Astrocyte of the spinal cord (primary cell): ENCODE measurements at regions not wholly inside any gene's neighbourhood (a gene's known extent, or its start where the extent isn't known, plus 50 kb on each side); places are given as distances from the start of the nearest gene placed in this dataset.
A peak's percentile ranks its signal among the peaks of the same experiment; 100 is the strongest.

ENCODE experiments used
- DNase-seq: peaks from one replicate; pipeline ENCODE4 v3.0.0; 2011; ENCODE audit warnings: low read depth, low spot score
- H3K4me3 ChIP-seq: 2 replicates; pipeline ENCODE4 v1.5.1; 2011; ENCODE audit warnings: low read depth, mild to moderate bottlenecking, low read length, moderate library complexity
- CTCF ChIP-seq: IDR thresholded peaks from 2 replicates; pipeline ENCODE4 v1.5.1; 2012; ENCODE audit warnings: low read depth, mild to moderate bottlenecking, low read length, inconsistent platforms
- in situ Hi-C: cut with HindIII; loops from 2 replicates; pipeline ENCODE4 v1.10.0; 2017; ENCODE audit warnings: low sequenced_read_pairs

- no peak overlapping the region for H3K4me3 ChIP-seq
- in situ Hi-C loops: no loop called here
- peak; percentile 91 for DNase-seq
- TF ChIP-seq CTCF: no peak
Measured at GRCh38 chr5:82406205-82406773, 128.1 kb upstream of the RPS23 start.

- in situ Hi-C loops: no loop called here
- no peak overlapping the region for H3K4me3 ChIP-seq
- TF ChIP-seq CTCF: no peak
- DNase-seq: peak; percentile 99
Measured at GRCh38 chr5:82405618-82406204, 127.6 kb upstream of the RPS23 start.

- peak; percentile 88 for DNase-seq
- H3K4me3 ChIP-seq: no peak overlapping the region
- TF ChIP-seq CTCF: no peak
- in situ Hi-C loops: no loop called here
Measured at GRCh38 chr5:82405161-82405560, 127.0 kb upstream of the RPS23 start.

GRCh38 chr5:82404382-82404945, 126.3 kb upstream of the RPS23 start:
- in situ Hi-C loops: no loop called here
- peak; percentile 23 for DNase-seq
- no peak overlapping the region for H3K4me3 ChIP-seq
- TF ChIP-seq CTCF: no peak

GRCh38 chr5:82403724-82404123, 125.6 kb upstream of the RPS23 start:
- no peak overlapping the region for H3K4me3 ChIP-seq
- no peak for TF ChIP-seq CTCF
- in situ Hi-C loops: no loop called here
- DNase-seq: no peak

GRCh38 chr5:82403026-82403425, 124.9 kb upstream of the RPS23 start:
- DNase-seq: no peak
- no peak overlapping the region for H3K4me3 ChIP-seq
- in situ Hi-C loops: no loop called here
- no peak for TF ChIP-seq CTCF
